Heart left ventricle (tissue), 13 donors: ENCODE measurements at regions not wholly inside any gene's neighbourhood (a gene's known extent, or its start where the extent isn't known, plus 50 kb on each side); places are given as distances from the start of the nearest gene placed in this dataset.

Source experiments
- CTCF ChIP-seq, 12 donors: fragments of 200-600 bp; sonication (generic) in 4 of 12; IDR thresholded peaks; one replicate each; pipeline versions ENCODE4 v1.5.0 to v1.8.0; 2018 to 2022; ENCODE audit warnings: antibody characterized with exemption in 12 of 12, mild to moderate bottlenecking in 5 of 12
- POLR2A ChIP-seq, 2 donors: fragments of 450-650 bp; IDR thresholded peaks; one replicate each; pipeline ENCODE4 v1.6.1; 2017; ENCODE audit warnings: antibody characterized with exemption in 2 of 2, mild to moderate bottlenecking in 2 of 2, moderate library complexity in 2 of 2
- donor health status: ischemic (EF 13 %, LVEDD 7.1; RV severe dilation, severe dysfunction).
- donor health status: DM: no; HTN: yes; CAD: no.
- donor health status: DM: no; HTN: no; CAD: no.
- donor health status: ischemic (EF 25% LVEDD 6.9; RV normal size, moderate dysfunction).
- donor health status: ischemic (EF 25% LVEDD 5.7; RV mildly dilated, moderate dysfunction).
- donor health status: ischemic (EF 35%, LVEDD 5.7; RV mildly dilated, moderate dysfunction).
- donor health status: nonischemic (EF 11% LVEDD 7.7; RV severe dilation, severe dysfunction).
- donor health status: DM: yes; HTN: yes; CAD: no.
- donor health status: PGD.
- donor health status: ischemic (EF 29% LVEDD 5.4; RV normal size, mild dysfunction).
- donor health status: nonischemic (EF 23%, LVEDD 6.1; RV moderate dilation, normal function).

GRCh38 chr12:87266305-87266704, 762.9 kb downstream of the C12orf50 start:
- TF ChIP-seq CTCF (IDR thresholded peaks at IDR 0.05) = no peak
- TF ChIP-seq POLR2A (IDR thresholded peaks at IDR 0.05) = no peak
